IMR-90 (cell line): ENCODE measurements at regions not wholly inside any gene's neighbourhood (a gene's known extent, or its start where the extent isn't known, plus 50 kb on each side); places are given as distances from the start of the nearest gene placed in this dataset.

Source experiments
- ATAC-seq: fragments of 200-7000 bp; cut with Tn5 transposase; 2 replicates; pipeline ENCODE4 v1.9.1; 2020; ENCODE audit warnings: low read depth, mild to moderate bottlenecking, moderate library complexity
- BruUV-seq: library from RNA; stranded (reverse); fragments of 400-500 nt; replicated peaks from 2 replicates; lab custom pipeline; 2021; lab: Mats Ljungman, UMichigan
- CTCF ChIA-PET: fragments of 300-600 bp; formaldehyde crosslinking; extraction: SDS; loops from one replicate; lab custom pipeline; 2021; ENCODE audit warnings: antibody characterized with exemption; lab: Yijun Ruan, JAX
- POLR2A ChIA-PET: fragments of 300-600 bp; sonication (Branson Sonifier 250); formaldehyde crosslinking; loops from one replicate; lab custom pipeline; 2022; ENCODE audit warnings: antibody characterized with exemption; ENCODE audit not compliant: unreplicated experiment; lab: Charles Lee
- DNase-seq: peaks from one replicate; pipeline ENCODE4 v3.0.0; 2013
- H2AFZ ChIP-seq: replicated peaks from 2 replicates; pipeline ENCODE3; 2013; ENCODE audit warnings: low read length, mild to moderate bottlenecking; ENCODE audit not compliant: poor library complexity
- H2AK5ac ChIP-seq: 2 replicates; pipeline ENCODE4 v1.6.1; 2013; ENCODE audit warnings: low read depth, low read length, inconsistent platforms
- H2AK9ac ChIP-seq: replicated peaks from 2 replicates; pipeline ENCODE3; 2013; ENCODE audit warnings: mild to moderate bottlenecking, low read depth, low read length, moderate library complexity; ENCODE audit not compliant: poor library complexity
- H2BK120ac ChIP-seq: 2 replicates; pipeline ENCODE4 v1.6.1; 2013; ENCODE audit warnings: low read depth, low read length, inconsistent platforms
- H2BK15ac ChIP-seq: 3 replicates; pipeline ENCODE4 v1.6.1; 2013; ENCODE audit warnings: low read depth, low read length, inconsistent platforms
- H2BK20ac ChIP-seq: 2 replicates; pipeline ENCODE4 v1.6.1; 2013; ENCODE audit warnings: low read depth, mild to moderate bottlenecking, inconsistent platforms, low read length, moderate library complexity
- H2BK5ac ChIP-seq: 2 replicates; pipeline ENCODE4 v1.6.1; 2013; ENCODE audit warnings: mild to moderate bottlenecking, low read depth, low read length, inconsistent platforms; ENCODE audit not compliant: poor library complexity, severe bottlenecking
- H3K14ac ChIP-seq: replicated peaks from 2 replicates; pipeline ENCODE4 v1.6.1; 2013; ENCODE audit warnings: low read depth, low read length, inconsistent platforms
- H3K18ac ChIP-seq: 2 replicates; pipeline ENCODE4 v1.6.1; 2013; ENCODE audit warnings: low read depth, low read length, control low read depth
- H3K23ac ChIP-seq: 2 replicates; pipeline ENCODE4 v1.6.1; 2013; ENCODE audit warnings: low read depth, low read length, inconsistent platforms
- H3K27ac ChIP-seq: 2 replicates; pipeline ENCODE4 v1.5.1; 2013; ENCODE audit warnings: mild to moderate bottlenecking, control low read depth, low read length; ENCODE audit not compliant: insufficient read depth
- H3K27me3 ChIP-seq: 2 replicates; pipeline ENCODE4 v1.6.1; 2013; ENCODE audit warnings: low read length; ENCODE audit not compliant: control insufficient read depth, insufficient read depth
- H3K36me3 ChIP-seq: 2 replicates; pipeline ENCODE4 v1.6.1; 2013; ENCODE audit warnings: low read length, mixed read lengths; ENCODE audit not compliant: control insufficient read depth, insufficient read depth
- H3K4ac ChIP-seq: 2 replicates; pipeline ENCODE4 v1.6.1; 2013; ENCODE audit warnings: low read depth, low read length, inconsistent platforms
- H3K4me1 ChIP-seq: 2 replicates; pipeline ENCODE4 v1.6.1; 2013; ENCODE audit warnings: low read length, mixed read lengths; ENCODE audit not compliant: control insufficient read depth, insufficient read depth
- H3K4me2 ChIP-seq: 2 replicates; pipeline ENCODE4 v1.6.1; 2013; ENCODE audit warnings: low read depth, mild to moderate bottlenecking, control low read depth, low read length, moderate library complexity
- H3K4me3 ChIP-seq: 2 replicates; pipeline ENCODE4 v1.5.1; 2013; ENCODE audit warnings: low read depth, mild to moderate bottlenecking, control low read depth, low read length, moderate library complexity; ENCODE audit not compliant: insufficient read depth
- H3K56ac ChIP-seq: 2 replicates; pipeline ENCODE4 v1.6.1; 2013; ENCODE audit warnings: low read length, inconsistent platforms; ENCODE audit not compliant: insufficient read depth; ENCODE audit errors: extremely low read depth
- H3K79me1 ChIP-seq, 2 experiments: 2 replicates each; pipeline ENCODE4 v1.6.1; 2013; ENCODE audit warnings: low read length in 2 of 2, inconsistent platforms in 1 of 2, low read depth in 1 of 2
- H3K9ac ChIP-seq: 2 replicates; pipeline ENCODE4 v1.6.1; 2013; ENCODE audit warnings: low read depth, low read length, control low read depth
- H3K9me1 ChIP-seq: 2 replicates; pipeline ENCODE4 v1.6.1; 2013; ENCODE audit warnings: low read length, inconsistent platforms; ENCODE audit not compliant: insufficient read depth
- H3K9me3 ChIP-seq: 2 replicates; pipeline ENCODE4 v1.6.1; 2013; ENCODE audit warnings: low read length; ENCODE audit not compliant: control insufficient read depth, insufficient read depth
- H4K20me1 ChIP-seq: 2 replicates; pipeline ENCODE4 v1.6.1; 2013; ENCODE audit warnings: low read length, inconsistent platforms; ENCODE audit not compliant: insufficient read depth
- H4K5ac ChIP-seq: 2 replicates; pipeline ENCODE4 v1.6.1; 2013; ENCODE audit warnings: mild to moderate bottlenecking, low read depth, low read length, control low read depth
- H4K8ac ChIP-seq, 2 experiments: 2 replicates each; pipeline ENCODE4 v1.6.1; 2013; ENCODE audit warnings: low read depth in 2 of 2, low read length in 2 of 2, control low read depth in 1 of 2, inconsistent platforms in 1 of 2
- H4K91ac ChIP-seq: 2 replicates; pipeline ENCODE4 v1.6.1; 2013; ENCODE audit warnings: low read depth, low read length, inconsistent platforms; ENCODE audit not compliant: insufficient read depth
- RAD21 ChIP-seq: IDR thresholded peaks from 2 replicates; pipeline ENCODE4 v1.6.1; 2012; ENCODE audit warnings: low read length, improper control_type of control experiment
- RFX5 ChIP-seq: IDR thresholded peaks from 2 replicates; pipeline ENCODE4 v1.8.0; 2012; ENCODE audit warnings: low read depth, mild to moderate bottlenecking, low read length, moderate library complexity
- dilution Hi-C: fragments of 300-500 bp; cut with HindIII; formaldehyde crosslinking; loops from one replicate; pipeline ENCODE4 v1.14.3; 2018; ENCODE audit warnings: low sequenced_read_pairs; ENCODE audit not compliant: unreplicated experiment
- in situ Hi-C: fragments of 300-500 bp; cut with MboI; formaldehyde crosslinking; loops from 3 replicates; pipeline ENCODE4 v1.14.3; 2019; ENCODE audit warnings: low sequenced_read_pairs, inconsistent platforms, mixed read lengths
- intact Hi-C: fragments of 100-400 bp; cut with micrococcal nuclease; formaldehyde crosslinking; loops from 2 replicates; pipeline ENCODE4 v1.10.0; 2022

- Histone ChIP-seq H4K91ac (no peak overlapping the region), H4K8ac (no peak overlapping the region), H2BK20ac (no peak overlapping the region), H3K4me1 (no peaks in the 10 kb centered on the region), H3K14ac (no peak overlapping the region), H3K27me3 (no peaks in the 10 kb centered on the region), H4K20me1 (no peaks in the 10 kb centered on the region), H3K9me1 (no peaks in the 10 kb centered on the region), H3K18ac (no peak overlapping the region), H2BK15ac (no peak overlapping the region), H2AK9ac (no peak overlapping the region), H3K79me1 (no peaks in the 10 kb centered on the region), H3K4ac (no peak overlapping the region), H3K4me2 (no peak overlapping the region), H2BK120ac (no peak overlapping the region), H3K4me3 (no peak overlapping the region), H3K27ac (no peak overlapping the region), H2AK5ac (no peak overlapping the region), H3K56ac (no peak overlapping the region), H2AFZ (no peak overlapping the region), H2BK5ac (no peak overlapping the region), H4K5ac (no peak overlapping the region), H3K36me3 (no peaks in the 10 kb centered on the region), H3K9ac (no peak overlapping the region), H3K23ac (no peak overlapping the region), H3K9me3 (peaks cover 2% of the 10 kb centered on the region; the same call in 1 of the 2 replicates)
- CTCF ChIA-PET = no interaction called here
- ATAC-seq (no peak), DNase-seq (no peak)
- no peak for TF ChIP-seq RAD21
- TF ChIP-seq RFX5 = no peak
- intact Hi-C loops (no loop called here), dilution Hi-C loops (no loop called here), in situ Hi-C loops (no loop called here)
- POLR2A ChIA-PET = no interaction called here
- no TSS peak for BruUV-seq
Measured at GRCh38 chr13:53180684-53181083, 152.1 kb downstream of the OLFM4 start.
